DOHH2 (cell line): ENCODE measurements at regions not wholly inside any gene's neighbourhood (a gene's known extent, or its start where the extent isn't known, plus 50 kb on each side); places are given as distances from the start of the nearest gene placed in this dataset.

Experiments
- H3F3A ChIP-seq: fragments of 200-600 bp; sonication (generic), shearing (Covaris generic); 2 replicates; pipeline ENCODE4 v1.6.0; 2016; ENCODE audit warnings: antibody characterized with exemption, mild to moderate bottlenecking; ENCODE audit not compliant: control insufficient read depth, insufficient read depth
- H3K27ac ChIP-seq: fragments of 200-600 bp; sonication (generic); 2 replicates; pipeline ENCODE4 v1.5.1; 2014; ENCODE audit warnings: low read depth, mild to moderate bottlenecking, low read length, moderate library complexity
- H3K27me3 ChIP-seq: fragments of 200-600 bp; sonication (generic); 2 replicates; pipeline ENCODE4 v1.6.1; 2014; ENCODE audit warnings: mild to moderate bottlenecking, low read length, mixed read lengths; ENCODE audit not compliant: control insufficient read depth
- H3K36me3 ChIP-seq: fragments of 200-600 bp; sonication (generic); 2 replicates; pipeline ENCODE4 v1.6.1; 2014; ENCODE audit warnings: mild to moderate bottlenecking, low read length, moderate library complexity, mixed read lengths; ENCODE audit not compliant: control insufficient read depth
- H3K4me1 ChIP-seq: fragments of 200-600 bp; sonication (generic); 2 replicates; pipeline ENCODE4 v1.6.1; 2014; ENCODE audit warnings: mild to moderate bottlenecking, low read length, mixed read lengths; ENCODE audit not compliant: control insufficient read depth
- H3K4me2 ChIP-seq: fragments of 200-600 bp; sonication (generic); 2 replicates; pipeline ENCODE4 v1.6.0; 2014; ENCODE audit warnings: mild to moderate bottlenecking, low read length, moderate library complexity
- H3K4me3 ChIP-seq: fragments of 200-600 bp; sonication (generic); 2 replicates; pipeline ENCODE4 v1.5.1; 2014; ENCODE audit warnings: mild to moderate bottlenecking, low read length, mixed read lengths
- H3K79me2 ChIP-seq: fragments of 200-600 bp; sonication (generic); 2 replicates; pipeline ENCODE4 v1.6.1; 2014; ENCODE audit warnings: mild to moderate bottlenecking, low read length, mixed read lengths; ENCODE audit not compliant: control insufficient read depth
- H3K9me2 ChIP-seq: fragments of 200-600 bp; sonication (generic); replicated peaks from 2 replicates; pipeline ENCODE4 v1.6.1; 2014; ENCODE audit warnings: mild to moderate bottlenecking, low read length, mixed read lengths; ENCODE audit not compliant: control insufficient read depth
- H3K9me3 ChIP-seq: fragments of 200-600 bp; sonication (generic); 2 replicates; pipeline ENCODE4 v1.6.1; 2014; ENCODE audit warnings: antibody characterized with exemption, low read length, mixed read lengths; ENCODE audit not compliant: control insufficient read depth, insufficient read depth
- H4K20me1 ChIP-seq: fragments of 200-600 bp; sonication (generic); 2 replicates; pipeline ENCODE4 v1.6.0; 2014; ENCODE audit warnings: low read depth, mild to moderate bottlenecking, antibody characterized with exemption, low read length, moderate library complexity; ENCODE audit not compliant: control insufficient read depth, insufficient read depth
- EZH2phosphoT487 ChIP-seq: fragments of 200-600 bp; sonication (generic); IDR thresholded peaks from 2 replicates; pipeline ENCODE4 v1.6.1; 2017; ENCODE audit warnings: borderline replicate concordance, mild to moderate bottlenecking, antibody characterized with exemption, low read length, moderate library complexity, mixed read lengths
- TF ChIP-seq, protein P1 (sequence below): fragments of 200-600 bp; sonication (generic); IDR thresholded peaks from one replicate; pipeline ENCODE4 v1.5.1; 2014; ENCODE audit warnings: antibody characterized with exemption, mild to moderate bottlenecking, low read depth, low read length; ENCODE audit not compliant: poor library complexity, severe bottlenecking

DNA sequence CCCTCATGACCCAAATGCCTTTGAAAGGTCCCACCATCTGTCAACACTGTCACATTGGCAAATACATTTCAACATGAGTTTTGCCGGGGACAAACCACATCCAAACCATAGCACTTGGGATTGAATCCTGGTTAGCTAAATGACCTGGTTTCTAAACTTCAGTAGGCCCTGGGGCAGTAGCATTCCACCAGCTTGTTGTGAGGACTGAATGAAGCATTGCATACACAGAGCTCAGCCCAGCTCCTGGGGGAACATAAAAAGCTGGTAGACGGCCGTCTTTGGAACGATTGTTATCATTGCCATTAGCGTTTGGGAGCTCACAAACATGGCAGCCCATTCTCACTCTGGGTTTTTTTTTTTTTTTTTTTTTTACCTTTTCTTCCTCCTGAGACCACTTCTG is 57.5 kb upstream of the CXCR4 start:
- H3K27me3 ChIP-seq: no peaks in the 10 kb centered on the region
- H3F3A ChIP-seq: no peaks in the 10 kb centered on the region
- no peak for TF ChIP-seq EZH2phosphoT487
- TF ChIP-seq, protein P1, sequence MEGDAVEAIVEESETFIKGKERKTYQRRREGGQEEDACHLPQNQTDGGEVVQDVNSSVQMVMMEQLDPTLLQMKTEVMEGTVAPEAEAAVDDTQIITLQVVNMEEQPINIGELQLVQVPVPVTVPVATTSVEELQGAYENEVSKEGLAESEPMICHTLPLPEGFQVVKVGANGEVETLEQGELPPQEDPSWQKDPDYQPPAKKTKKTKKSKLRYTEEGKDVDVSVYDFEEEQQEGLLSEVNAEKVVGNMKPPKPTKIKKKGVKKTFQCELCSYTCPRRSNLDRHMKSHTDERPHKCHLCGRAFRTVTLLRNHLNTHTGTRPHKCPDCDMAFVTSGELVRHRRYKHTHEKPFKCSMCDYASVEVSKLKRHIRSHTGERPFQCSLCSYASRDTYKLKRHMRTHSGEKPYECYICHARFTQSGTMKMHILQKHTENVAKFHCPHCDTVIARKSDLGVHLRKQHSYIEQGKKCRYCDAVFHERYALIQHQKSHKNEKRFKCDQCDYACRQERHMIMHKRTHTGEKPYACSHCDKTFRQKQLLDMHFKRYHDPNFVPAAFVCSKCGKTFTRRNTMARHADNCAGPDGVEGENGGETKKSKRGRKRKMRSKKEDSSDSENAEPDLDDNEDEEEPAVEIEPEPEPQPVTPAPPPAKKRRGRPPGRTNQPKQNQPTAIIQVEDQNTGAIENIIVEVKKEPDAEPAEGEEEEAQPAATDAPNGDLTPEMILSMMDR: no peak
- H4K20me1 ChIP-seq: no peaks in the 10 kb centered on the region
- peaks cover 16% of the 10 kb centered on the region for H3K4me1 ChIP-seq
- no peak overlapping the region for H3K4me2 ChIP-seq
- H3K27ac ChIP-seq: no peak overlapping the region
- no peaks in the 10 kb centered on the region for H3K36me3 ChIP-seq
- H3K4me3 ChIP-seq: no peak overlapping the region
- H3K79me2 ChIP-seq: no peaks in the 10 kb centered on the region
- no peaks in the 10 kb centered on the region for H3K9me2 ChIP-seq
- H3K9me3 ChIP-seq: peaks cover 7% of the 10 kb centered on the region; the same call in 1 of the 2 replicates

DNA sequence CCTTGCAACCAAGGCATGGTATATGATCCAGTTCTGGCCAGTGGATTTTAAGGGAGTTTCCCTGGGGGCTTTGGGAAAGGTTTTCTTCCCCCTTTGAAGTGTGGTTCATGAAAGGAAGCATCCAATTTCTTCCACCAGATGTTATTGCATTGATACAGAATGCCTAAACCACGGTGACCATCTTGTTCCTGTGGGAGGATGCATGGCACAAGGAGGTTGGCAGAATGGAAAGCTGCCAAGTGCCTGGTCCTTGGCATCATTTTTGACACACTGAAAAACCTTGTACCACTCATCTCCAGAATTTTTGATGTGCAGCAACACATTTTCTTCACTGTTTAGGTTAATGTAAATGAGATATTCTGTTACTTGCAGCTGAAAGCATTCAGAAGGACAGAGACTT is 55.2 kb upstream of the CXCR4 start:
- Histone ChIP-seq H3F3A (no peaks in the 10 kb centered on the region), H3K27ac (no peak overlapping the region), H3K36me3 (no peaks in the 10 kb centered on the region), H3K9me2 (no peaks in the 10 kb centered on the region), H3K79me2 (no peaks in the 10 kb centered on the region), H3K4me1 (peaks cover 16% of the 10 kb centered on the region), H3K9me3 (no peaks in the 10 kb centered on the region), H3K4me2 (no peak overlapping the region), H3K27me3 (no peaks in the 10 kb centered on the region), H4K20me1 (no peaks in the 10 kb centered on the region), H3K4me3 (no peak overlapping the region)
- TF ChIP-seq, protein P1: no peak
- TF ChIP-seq EZH2phosphoT487: no peak

DNA sequence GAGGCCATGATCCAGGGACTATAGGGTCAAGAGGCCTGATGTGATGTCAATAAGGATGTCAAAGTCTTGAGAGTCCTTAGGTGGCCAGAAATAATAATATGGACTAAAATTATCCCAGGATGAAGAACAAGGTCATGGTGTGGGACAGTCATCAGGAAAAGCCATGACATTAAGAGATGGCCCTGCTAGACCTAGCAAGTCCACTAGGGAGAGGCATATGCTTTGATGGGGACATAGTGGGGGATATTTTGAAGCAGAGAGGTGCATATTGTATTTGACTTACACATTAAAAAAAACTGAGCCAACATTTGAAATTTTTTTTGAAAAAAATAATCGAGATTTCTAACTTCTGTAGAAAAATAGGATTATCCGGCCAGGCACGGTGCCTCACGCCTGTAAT is 53.3 kb upstream of the CXCR4 start:
- Histone ChIP-seq H3F3A (no peaks in the 10 kb centered on the region), H3K9me2 (no peaks in the 10 kb centered on the region), H3K27ac (no peak overlapping the region), H3K36me3 (no peaks in the 10 kb centered on the region), H3K4me1 (peaks cover 16% of the 10 kb centered on the region), H3K79me2 (no peaks in the 10 kb centered on the region), H3K4me3 (no peak overlapping the region), H3K27me3 (no peaks in the 10 kb centered on the region), H4K20me1 (no peaks in the 10 kb centered on the region), H3K4me2 (no peak overlapping the region), H3K9me3 (no peaks in the 10 kb centered on the region)
- TF ChIP-seq, protein P1: no peak

DNA sequence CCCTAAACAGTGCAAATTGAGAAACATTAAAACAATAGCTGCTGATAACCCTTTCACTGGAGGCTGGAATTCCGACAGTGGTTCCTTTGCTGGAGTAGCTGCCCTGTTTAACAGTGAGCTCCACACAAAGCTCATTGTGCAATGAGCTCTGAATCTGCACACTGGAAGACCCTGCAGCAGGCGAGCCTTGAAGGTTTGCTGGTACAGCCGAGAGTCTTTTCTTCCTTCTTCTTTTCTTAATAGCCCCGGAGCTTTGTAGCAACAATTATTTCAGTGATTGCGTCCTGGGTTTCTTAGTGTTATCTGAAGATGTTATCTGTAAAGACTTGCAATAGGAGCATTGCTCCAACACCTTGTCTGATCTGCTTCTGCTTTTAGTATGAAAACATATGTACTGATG is 50.8 kb upstream of the CXCR4 start:
- no peak overlapping the region for H3K4me2 ChIP-seq
- no peaks in the 10 kb centered on the region for H3K79me2 ChIP-seq
- no peak overlapping the region for H3K27ac ChIP-seq
- no peaks in the 10 kb centered on the region for H4K20me1 ChIP-seq
- H3K4me1 ChIP-seq: peaks cover 20% of the 10 kb centered on the region
- H3K9me3 ChIP-seq: no peaks in the 10 kb centered on the region
- no peaks in the 10 kb centered on the region for H3F3A ChIP-seq
- TF ChIP-seq EZH2phosphoT487: no peak
- TF ChIP-seq, protein P1: no peak
- H3K36me3 ChIP-seq: no peaks in the 10 kb centered on the region
- no peaks in the 10 kb centered on the region for H3K9me2 ChIP-seq
- H3K4me3 ChIP-seq: no peak overlapping the region
- no peaks in the 10 kb centered on the region for H3K27me3 ChIP-seq
